ENCODE measurements at regions not wholly inside any gene's neighbourhood (a gene's known extent, or its start where the extent isn't known, plus 50 kb on each side); places are given as distances from the start of the nearest gene placed in this dataset.
A peak's percentile ranks its signal among the peaks of the same experiment; 100 is the strongest.

DNA sequence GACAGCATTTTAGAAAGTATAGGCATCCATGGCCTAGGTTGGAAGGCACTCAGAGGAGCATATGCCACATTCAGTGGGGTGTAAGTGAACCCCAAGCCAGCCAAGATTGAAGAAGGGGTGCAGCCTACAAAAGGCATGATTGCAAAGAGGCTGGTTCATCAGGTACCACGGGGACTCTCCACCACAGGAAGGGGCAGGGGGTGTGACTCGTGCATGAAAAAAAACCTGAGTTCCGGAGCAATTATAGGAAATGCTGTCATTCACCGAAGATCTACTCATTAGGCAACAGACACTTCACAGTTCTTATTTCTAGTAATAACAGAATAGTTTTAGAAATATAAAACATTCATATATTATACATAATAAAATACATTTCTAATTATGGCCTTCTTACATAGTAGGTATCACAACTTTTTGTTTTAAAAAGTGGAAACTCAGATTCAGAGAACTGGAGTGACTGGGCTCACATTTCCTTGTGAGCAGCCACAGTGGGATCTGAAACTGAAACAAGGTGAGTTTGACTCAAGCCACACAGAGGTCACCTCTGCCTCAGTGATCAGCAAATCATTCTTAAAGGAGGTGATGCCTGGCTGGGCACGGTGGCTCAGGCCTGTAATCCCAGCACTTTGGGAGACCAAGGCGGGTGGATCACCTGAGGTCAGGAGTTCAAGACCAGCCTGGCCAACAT lies 188.4 kb upstream of the GYPC start:
- Histone ChIP-seq H3K27me3 (replicated peaks in 1 of 2; ENCODE audit: control insufficient read depth in 2 of 2, insufficient read depth in 2 of 2, low read length in 1 of 2) (no peaks in the 10 kb centered on the region), H2AFZ (ENCODE audit: control insufficient read depth, low read depth, low read length) (no peak overlapping the region), H3K4me1 (ENCODE audit: control insufficient read depth, insufficient read depth, low read length) (peaks cover 4% of the 10 kb centered on the region; the same call in 1 of the 2 replicates), H3K36me3 (ENCODE audit: control insufficient read depth in 2 of 2, insufficient read depth in 2 of 2, low read length in 1 of 2) (no peaks in the 10 kb centered on the region), H3K27ac (ENCODE audit: control insufficient read depth, insufficient read depth) (no peak overlapping the region), H3K4me3 (no peak overlapping the region), H3K9me3 (replicated peaks; ENCODE audit: control insufficient read depth, insufficient read depth, low read length) (no peaks in the 10 kb centered on the region), H3K4me2 (ENCODE audit: control insufficient read depth, insufficient read depth) (no peak overlapping the region), H3K9ac (ENCODE audit: control insufficient read depth, insufficient read depth, low read length) (no peak overlapping the region), H4K20me1 (ENCODE audit: control insufficient read depth, insufficient read depth) (no peaks in the 10 kb centered on the region), H3K79me2 (ENCODE audit: control insufficient read depth, insufficient read depth, low read length) (no peaks in the 10 kb centered on the region)
- ChIA-PET CTCF (no interaction called here), SMC1A (ENCODE audit: uncharacterized antibody, unreplicated experiment) (interaction anchor here (0.8 kb wide), 1 partner anchor 18 kb away, joined by 3 read pairs; no protein-coding TSS in a partner anchor), RAD21 (ENCODE audit: unreplicated experiment) (no interaction called here), POLR2A (no interaction called here)
- FAIRE-seq (no peak), DNase-seq (ENCODE audit: low read depth, low spot score) (no peak), ATAC-seq (peak; percentile 71)
- WGBS (ENCODE audit: insufficient coverage, insufficient replicate concordance, low lambda C conversion rate, missing lambda C conversion rate), result 10% methylated on average over 6 of the region's 6 CpGs
- TF ChIP-seq HDAC2 (IDR thresholded peaks at IDR 0.05) (no peak), RCOR1 (conservative IDR thresholded peaks at IDR 0.05; ENCODE audit: low read depth, low read length) (no peak), EED (IDR thresholded peaks at IDR 0.05; ENCODE audit: low read depth) (peak; percentile 45; the same call in 1 of the 2 replicates), PAX5 (IDR thresholded peaks at IDR 0.05; ENCODE audit: borderline replicate concordance, low read depth, low read length) (no peak), NFIC (IDR thresholded peaks at IDR 0.05; ENCODE audit: low read depth, low read length) (peak; percentile 33; the same call in 1 of the 2 replicates), ZBTB33 (IDR thresholded peaks at IDR 0.05) (no peak), RUNX3 (IDR thresholded peaks at IDR 0.05; ENCODE audit: low read length) (peak; percentile 53), NR2F1 (conservative IDR thresholded peaks at IDR 0.05) (peak; percentile 26; the same call in 1 of the 2 replicates), SREBF1 (IDR thresholded peaks at IDR 0.05; ENCODE audit: low read length) (no peak), ATF2 (IDR thresholded peaks at IDR 0.05; ENCODE audit: low read length) (peak; percentile 29; the same call in 1 of the 2 replicates), CHD2 (IDR thresholded peaks at IDR 0.05; ENCODE audit: borderline replicate concordance, low read depth, low read length) (no peak), KLF5 (IDR thresholded peaks at IDR 0.05; ENCODE audit: partially characterized antibody) (no peak), JUNB (IDR thresholded peaks at IDR 0.05) (peak; percentile 52), CREM (IDR thresholded peaks at IDR 0.05; ENCODE audit: low read depth) (0 out of 2 replicates have a peak, but pooled peaks have one; percentile 8), BACH1 (IDR thresholded peaks at IDR 0.05; ENCODE audit: borderline replicate concordance) (no peak), SKIL (IDR thresholded peaks at IDR 0.05; ENCODE audit: low read depth, poor library complexity, severe bottlenecking) (no peak), RAD21 (IDR thresholded peaks at IDR 0.05; ENCODE audit: insufficient read depth, low read depth, low read length) (no peak), NRF1 (conservative IDR thresholded peaks at IDR 0.05; ENCODE audit: low read depth, low read length) (no peak), GABPA (IDR thresholded peaks at IDR 0.05; ENCODE audit: low read depth) (0 out of 2 replicates have a peak, but pooled peaks have one; percentile 40)
- intact Hi-C loops (cut with micrococcal nuclease; ENCODE audit: unreplicated experiment), result no loop called here
- no TSS peak for BruUV-seq (replicated peaks)
- in situ Hi-C loops (cut with MboI), result no loop called here

All from GM12878 (cell line).